Nephron (organoid): ENCODE measurements at regions not wholly inside any gene's neighbourhood (a gene's known extent, or its start where the extent isn't known, plus 50 kb on each side); places are given as distances from the start of the nearest gene placed in this dataset.

Experiments used
- H3K27ac Mint-ChIP-seq, 3 experiments: 2 replicates each; pipeline ENCODE4 v1.8.0; 2020; ENCODE audit warnings: mixed read lengths in 3 of 3, mild to moderate bottlenecking in 2 of 3, moderate library complexity in 1 of 3
- H3K27me3 Mint-ChIP-seq: 2 replicates; pipeline ENCODE4 v1.8.0; 2021; ENCODE audit warnings: low read depth, mild to moderate bottlenecking, moderate library complexity, mixed read lengths
- H3K36me3 Mint-ChIP-seq: 2 replicates; pipeline ENCODE4 v1.8.0; 2020; ENCODE audit warnings: low read depth, mixed read lengths
- H3K4me1 Mint-ChIP-seq: 2 replicates; pipeline ENCODE4 v1.8.0; 2020; ENCODE audit warnings: mixed read lengths
- H3K4me3 Mint-ChIP-seq, 3 experiments: 2 replicates each; pipeline ENCODE4 v1.8.0; 2020; ENCODE audit warnings: mild to moderate bottlenecking in 3 of 3, mixed read lengths in 3 of 3, moderate library complexity in 2 of 3
- H3K9me3 Mint-ChIP-seq: 2 replicates; pipeline ENCODE4 v1.8.0; 2020; ENCODE audit warnings: mixed read lengths
- TF ChIP-seq, protein P1 (sequence below), 3 experiments: fragments of 200-600 bp; sonication (generic); IDR thresholded peaks; one replicate each; pipeline ENCODE4 v1.5.0; 2021; ENCODE audit warnings: antibody characterized with exemption in 3 of 3; ENCODE audit not compliant: unreplicated experiment in 3 of 3

DNA sequence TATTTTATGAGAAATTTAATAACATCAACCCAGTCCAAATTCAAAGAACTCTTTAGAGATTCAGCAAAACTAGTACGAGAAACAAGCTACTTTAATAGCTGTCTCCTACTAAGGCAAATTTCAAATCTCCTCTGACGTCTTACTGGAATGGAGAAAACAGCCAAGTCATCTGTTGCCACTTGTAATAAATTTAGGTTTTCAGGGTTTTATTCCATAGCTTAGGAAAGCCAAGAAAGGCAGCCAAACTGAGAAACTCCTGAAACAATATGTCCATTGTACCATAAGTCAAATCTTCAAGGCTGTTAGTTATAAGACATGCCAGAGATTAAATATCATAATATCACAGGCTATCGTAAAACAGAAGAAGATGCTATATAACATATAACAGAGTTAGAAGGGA lies 524.6 kb upstream of the SETBP1 start:
- Mint-ChIP-seq H3K4me1 (peaks cover 28% of the 10 kb centered on the region), H3K36me3 (no peaks in the 10 kb centered on the region)
- TF ChIP-seq, protein P1, sequence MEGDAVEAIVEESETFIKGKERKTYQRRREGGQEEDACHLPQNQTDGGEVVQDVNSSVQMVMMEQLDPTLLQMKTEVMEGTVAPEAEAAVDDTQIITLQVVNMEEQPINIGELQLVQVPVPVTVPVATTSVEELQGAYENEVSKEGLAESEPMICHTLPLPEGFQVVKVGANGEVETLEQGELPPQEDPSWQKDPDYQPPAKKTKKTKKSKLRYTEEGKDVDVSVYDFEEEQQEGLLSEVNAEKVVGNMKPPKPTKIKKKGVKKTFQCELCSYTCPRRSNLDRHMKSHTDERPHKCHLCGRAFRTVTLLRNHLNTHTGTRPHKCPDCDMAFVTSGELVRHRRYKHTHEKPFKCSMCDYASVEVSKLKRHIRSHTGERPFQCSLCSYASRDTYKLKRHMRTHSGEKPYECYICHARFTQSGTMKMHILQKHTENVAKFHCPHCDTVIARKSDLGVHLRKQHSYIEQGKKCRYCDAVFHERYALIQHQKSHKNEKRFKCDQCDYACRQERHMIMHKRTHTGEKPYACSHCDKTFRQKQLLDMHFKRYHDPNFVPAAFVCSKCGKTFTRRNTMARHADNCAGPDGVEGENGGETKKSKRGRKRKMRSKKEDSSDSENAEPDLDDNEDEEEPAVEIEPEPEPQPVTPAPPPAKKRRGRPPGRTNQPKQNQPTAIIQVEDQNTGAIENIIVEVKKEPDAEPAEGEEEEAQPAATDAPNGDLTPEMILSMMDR (IDR thresholded peaks at IDR 0.05; ENCODE audit: unreplicated experiment in 3 of 3): no peak

DNA sequence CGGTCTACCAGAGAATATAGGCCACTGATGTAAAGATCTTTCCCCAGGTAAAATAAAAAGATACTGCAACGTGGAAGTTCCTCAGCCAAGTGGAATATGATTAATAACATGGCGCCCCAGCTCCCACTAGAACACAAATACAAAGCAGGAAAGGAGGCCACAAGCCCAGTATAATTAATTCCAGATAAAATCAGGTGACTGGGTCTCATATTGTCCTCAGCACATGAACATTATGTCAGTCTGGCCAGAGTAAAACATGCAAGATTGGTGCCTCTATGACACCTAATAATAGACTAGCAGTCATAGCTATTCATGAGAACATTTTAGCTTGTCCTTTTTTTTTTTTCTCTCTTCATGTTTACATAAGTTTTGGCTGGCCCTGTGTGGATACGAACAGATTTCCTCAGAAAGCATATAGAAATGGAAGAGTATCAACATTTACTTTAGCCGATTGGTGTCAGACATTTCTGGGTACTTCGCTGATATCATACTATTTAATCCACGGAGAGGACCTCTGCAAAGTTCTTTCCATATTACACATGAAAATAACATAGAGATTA lies 523.8 kb upstream of the SETBP1 start:
- H3K4me3 Mint-ChIP-seq: no peak overlapping the region
- TF ChIP-seq, protein P1 (IDR thresholded peaks at IDR 0.05; ENCODE audit: unreplicated experiment in 3 of 3): no peak
- H3K36me3 Mint-ChIP-seq: no peaks in the 10 kb centered on the region
- peaks cover 28% of the 10 kb centered on the region for H3K4me1 Mint-ChIP-seq
- no peaks in the 10 kb centered on the region for H3K27me3 Mint-ChIP-seq
- peak overlapping the region; percentile 36 to 96 (median 85) for H3K27ac Mint-ChIP-seq
- H3K9me3 Mint-ChIP-seq: peaks cover 7% of the 10 kb centered on the region

More for the DNA sequence above, 524.6 kb upstream of the SETBP1 start:
- Mint-ChIP-seq H3K27me3 (no peaks in the 10 kb centered on the region), H3K9me3 (no peaks in the 10 kb centered on the region), H3K27ac (peak overlapping the region; percentile 61 to 96 (median 92)), H3K4me3 (no peak overlapping the region)

DNA sequence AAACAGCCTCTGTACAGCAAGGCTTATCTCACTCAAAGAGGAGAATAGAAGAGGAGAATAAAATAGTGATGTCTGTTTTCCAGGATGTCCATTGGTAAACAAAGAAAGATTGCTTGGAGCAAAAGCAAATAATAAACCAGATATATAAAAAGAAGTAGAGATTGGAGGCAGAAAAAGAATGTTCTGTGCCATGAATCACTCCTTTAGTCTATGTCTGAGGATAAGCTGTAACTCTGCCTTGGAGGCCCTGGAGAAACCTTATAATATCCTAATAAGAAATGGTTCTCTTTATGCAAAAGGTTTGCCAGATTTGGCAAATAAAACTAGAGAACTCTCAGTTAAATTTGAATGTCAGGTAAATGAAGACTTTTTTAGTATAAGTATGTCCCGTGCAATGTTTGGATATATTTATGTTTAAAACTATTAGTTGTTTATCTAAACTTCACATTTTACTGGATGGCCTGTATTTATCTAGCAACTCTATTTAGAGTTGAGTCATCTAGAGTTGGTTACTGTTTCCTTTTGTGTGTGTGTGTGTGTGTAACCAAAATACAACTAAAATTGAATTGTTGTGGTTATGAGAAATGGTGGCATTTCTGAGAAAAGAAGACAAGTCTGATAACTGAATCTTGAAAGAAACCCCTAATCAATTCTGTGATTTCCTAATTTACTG lies 510.3 kb upstream of the SETBP1 start:
- Mint-ChIP-seq H3K36me3 (no peaks in the 10 kb centered on the region), H3K4me3 (no peak overlapping the region), H3K9me3 (no peaks in the 10 kb centered on the region), H3K27me3 (no peaks in the 10 kb centered on the region), H3K27ac (no peak overlapping the region), H3K4me1 (peaks cover 4% of the 10 kb centered on the region)
- TF ChIP-seq, protein P1 (IDR thresholded peaks at IDR 0.05; ENCODE audit: unreplicated experiment in 3 of 3): no peak

DNA sequence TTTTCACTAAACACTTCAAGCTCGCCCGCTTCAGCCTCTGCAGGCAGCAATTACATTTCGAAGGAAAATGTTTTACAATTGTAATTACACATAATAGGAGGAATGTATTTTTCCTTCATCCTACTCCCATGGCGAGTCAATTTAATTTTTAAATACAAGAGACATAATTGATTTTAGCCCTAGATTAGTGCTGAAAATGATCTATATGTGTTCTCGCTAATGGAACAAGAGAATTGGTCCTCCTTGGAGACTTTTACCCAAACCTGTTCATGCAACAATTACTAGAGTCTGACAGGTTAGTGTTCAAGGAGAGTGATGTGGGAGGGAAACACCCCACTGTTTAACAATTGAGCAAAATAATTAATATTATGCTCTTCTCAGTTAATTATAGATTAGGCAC lies 509.4 kb upstream of the SETBP1 start:
- Mint-ChIP-seq H3K27me3 (no peaks in the 10 kb centered on the region), H3K36me3 (no peaks in the 10 kb centered on the region), H3K27ac (no peak overlapping the region), H3K4me3 (no peak overlapping the region), H3K9me3 (no peaks in the 10 kb centered on the region), H3K4me1 (no peaks in the 10 kb centered on the region)
- TF ChIP-seq, protein P1 (IDR thresholded peaks at IDR 0.05; ENCODE audit: unreplicated experiment in 3 of 3): no peak

DNA sequence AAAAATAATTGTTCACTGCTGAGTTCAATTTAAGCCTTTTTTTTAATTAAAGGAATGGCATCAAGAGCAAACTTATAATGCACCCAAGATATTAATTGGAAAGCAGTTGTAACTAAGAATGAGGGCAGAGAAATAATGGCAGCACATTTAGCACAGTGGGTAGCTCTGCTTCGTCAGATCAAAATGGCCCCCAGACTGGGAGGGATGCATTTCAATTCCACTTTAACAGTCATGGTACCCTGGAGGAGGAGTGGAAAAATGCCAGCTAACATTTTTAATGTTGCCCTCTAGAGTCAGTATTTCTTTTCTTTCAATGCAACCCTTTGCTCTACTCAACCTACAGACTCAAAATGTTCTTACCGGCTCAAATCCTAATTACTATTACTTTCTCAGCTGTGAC lies 504.8 kb upstream of the SETBP1 start:
- Mint-ChIP-seq H3K4me1 (no peaks in the 10 kb centered on the region), H3K27ac (no peak overlapping the region), H3K9me3 (no peaks in the 10 kb centered on the region)

More for the DNA sequence above, 504.8 kb upstream of the SETBP1 start:
- Mint-ChIP-seq H3K4me3 (no peak overlapping the region), H3K36me3 (no peaks in the 10 kb centered on the region), H3K27me3 (peaks cover 3% of the 10 kb centered on the region)
- TF ChIP-seq, protein P1 (IDR thresholded peaks at IDR 0.05; ENCODE audit: unreplicated experiment in 3 of 3): no peak
